Activated naive CD4-positive, alpha-beta T cell treated with anti-CD3 and anti-CD28 coated beads, Interleukin-2, amount 50 U/mL, for 16 hours (primary cell): ENCODE measurements at regions not wholly inside any gene's neighbourhood (a gene's known extent, or its start where the extent isn't known, plus 50 kb on each side); places are given as distances from the start of the nearest gene placed in this dataset.

Experiments used
- DNase-seq: peaks from one replicate; pipeline ENCODE4 v3.0.0-alpha.2; 2020

- no peak for DNase-seq
Observed at GRCh38 chr6:105757512-105758200, 328.5 kb upstream of the PRDM1 start.

GRCh38 chr6:105755885-105756284 lies 330.3 kb upstream of the PRDM1 start:
- DNase-seq: no peak

GRCh38 chr6:105753620-105754211 lies 332.4 kb upstream of the PRDM1 start:
- no peak for DNase-seq

- no peak for DNase-seq
Observed at GRCh38 chr6:105753207-105753606, 332.9 kb upstream of the PRDM1 start.

GRCh38 chr6:105750089-105750488 lies 336.0 kb upstream of the PRDM1 start:
- DNase-seq: no peak

GRCh38 chr6:105748737-105749161 lies 337.4 kb upstream of the PRDM1 start:
- DNase-seq: no peak

GRCh38 chr6:105747823-105748405 lies 338.2 kb upstream of the PRDM1 start:
- DNase-seq: no peak

GRCh38 chr6:105746509-105746908 lies 339.6 kb upstream of the PRDM1 start:
- DNase-seq: no peak

- DNase-seq: no peak
Observed at GRCh38 chr6:105746130-105746505, 340.0 kb upstream of the PRDM1 start.

- DNase-seq: no peak
Observed at GRCh38 chr6:105745464-105746129, 340.5 kb upstream of the PRDM1 start.

- DNase-seq: no peak
Observed at GRCh38 chr6:105744815-105745214, 341.3 kb upstream of the PRDM1 start.

- no peak for DNase-seq
Observed at GRCh38 chr6:105740946-105741645, 338.2 kb upstream of the PREP start.

- DNase-seq: no peak
Observed at GRCh38 chr6:105739764-105740163, 336.9 kb upstream of the PREP start.

GRCh38 chr6:105733556-105734162 lies 330.8 kb upstream of the PREP start:
- DNase-seq: no peak

- DNase-seq: no peak
Observed at GRCh38 chr6:105728995-105729394, 326.1 kb upstream of the PREP start.

- DNase-seq: no peak
Observed at GRCh38 chr6:105726902-105727655, 324.2 kb upstream of the PREP start.

- DNase-seq: no peak
Observed at GRCh38 chr6:105714846-105715245, 312.0 kb upstream of the PREP start.

- DNase-seq: no peak
Observed at GRCh38 chr6:105713474-105714118, 310.7 kb upstream of the PREP start.

- no peak for DNase-seq
Observed at GRCh38 chr6:105711216-105711615, 308.3 kb upstream of the PREP start.

- no peak for DNase-seq
Observed at GRCh38 chr6:105705608-105706007, 302.7 kb upstream of the PREP start.

GRCh38 chr6:105695461-105695860 lies 292.6 kb upstream of the PREP start:
- no peak for DNase-seq
